ELF-1 (cell line): ENCODE measurements at regions not wholly inside any gene's neighbourhood (a gene's known extent, or its start where the extent isn't known, plus 50 kb on each side); places are given as distances from the start of the nearest gene placed in this dataset.
A peak's percentile ranks its signal among the peaks of the same experiment; 100 is the strongest.

Experiments
- DNase-seq: peaks from one replicate; pipeline ENCODE4 v3.0.0-alpha.2; 2016; ENCODE audit warnings: low read depth, low spot score

GRCh38 chr4:178554352-178554751 lies 1112.1 kb upstream of the AGA start:
- no peak for DNase-seq

GRCh38 chr4:178556796-178557195 lies 1114.6 kb upstream of the AGA start:
- DNase-seq, result no peak

GRCh38 chr4:178577933-178578332 lies 1135.7 kb upstream of the AGA start:
- no peak for DNase-seq

- no peak for DNase-seq
These were observed 1153.4 kb upstream of the AGA start for GRCh38 chr4:178595500-178596138.

- no peak for DNase-seq
These were observed 1156.4 kb upstream of the AGA start for GRCh38 chr4:178598672-178599071.

GRCh38 chr4:178599521-178599920 lies 1157.3 kb upstream of the AGA start:
- no peak for DNase-seq

- no peak for DNase-seq
These were observed 1160.6 kb upstream of the AGA start for GRCh38 chr4:178602833-178603232.

GRCh38 chr4:178611062-178611461 lies 1168.8 kb upstream of the AGA start:
- DNase-seq, result no peak

GRCh38 chr4:178612733-178613132 lies 1170.5 kb upstream of the AGA start:
- no peak for DNase-seq

- DNase-seq, result no peak
These were observed 1190.2 kb upstream of the AGA start for GRCh38 chr4:178632415-178632814.

- DNase-seq, result no peak
These were observed 1191.0 kb upstream of the AGA start for GRCh38 chr4:178633263-178633662.

- no peak for DNase-seq
These were observed 1222.4 kb upstream of the AGA start for GRCh38 chr4:178664621-178665020.

GRCh38 chr4:178665916-178666315 lies 1223.7 kb upstream of the AGA start:
- DNase-seq, result no peak

GRCh38 chr4:178671766-178672165 lies 1229.5 kb upstream of the AGA start:
- no peak for DNase-seq

GRCh38 chr4:178672512-178672911 lies 1230.3 kb upstream of the AGA start:
- DNase-seq, result no peak

- no peak for DNase-seq
These were observed 1239.6 kb upstream of the AGA start for GRCh38 chr4:178681871-178682270.

GRCh38 chr4:178689926-178690325 lies 1247.7 kb upstream of the AGA start:
- DNase-seq, result no peak

- no peak for DNase-seq
These were observed 1251.6 kb upstream of the AGA start for GRCh38 chr4:178693816-178694215.

GRCh38 chr4:178696515-178696914 lies 1254.3 kb upstream of the AGA start:
- no peak for DNase-seq

GRCh38 chr4:178712486-178712885 lies 1270.2 kb upstream of the AGA start:
- no peak for DNase-seq

- DNase-seq, result no peak
These were observed 1295.8 kb upstream of the AGA start for GRCh38 chr4:178738026-178738425.

GRCh38 chr4:178745203-178745602 lies 1303.0 kb upstream of the AGA start:
- DNase-seq, result no peak

- peak; percentile 18 for DNase-seq
These were observed 1310.8 kb upstream of the AGA start for GRCh38 chr4:178752954-178753525.

- no peak for DNase-seq
These were observed 1336.3 kb upstream of the AGA start for GRCh38 chr4:178778496-178778895.
